GM21447 (cell line): ENCODE measurements at regions not wholly inside any gene's neighbourhood (a gene's known extent, or its start where the extent isn't known, plus 50 kb on each side); places are given as distances from the start of the nearest gene placed in this dataset.

ENCODE experiments used
- ATAC-seq: cut with Tn5 transposase; IDR thresholded peaks from one replicate; pipeline ENCODE4 v1.9.1; 2021; ENCODE audit not compliant: unreplicated experiment

DNA sequence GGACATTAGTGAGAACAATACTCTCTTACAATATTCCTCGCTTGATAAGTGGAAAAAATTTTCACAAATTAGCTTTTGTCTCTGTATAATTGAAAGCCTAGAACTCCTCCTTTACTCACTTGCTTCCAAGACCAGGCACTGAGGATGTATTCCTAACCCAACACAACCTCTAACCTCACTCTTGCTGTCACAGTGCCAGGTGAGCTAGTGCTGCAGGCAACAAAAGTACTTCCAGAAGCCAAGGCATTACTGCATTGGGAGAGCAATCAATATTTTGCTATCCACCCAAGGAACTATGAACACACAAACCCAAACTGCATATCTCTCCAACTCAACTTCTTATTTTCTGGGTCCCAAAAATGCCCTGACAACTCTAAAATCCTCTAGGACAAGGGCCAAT lies 1081.0 kb downstream of the VRK1 start:
- no peak for ATAC-seq

GRCh38 chr14:97878727-97879126 lies 1081.5 kb downstream of the VRK1 start:
- no peak for ATAC-seq

GRCh38 chr14:97887690-97888089 lies 1090.5 kb downstream of the VRK1 start:
- ATAC-seq: no peak

GRCh38 chr14:97888331-97888730 lies 1091.1 kb downstream of the VRK1 start:
- ATAC-seq: no peak

GRCh38 chr14:97891515-97891914 lies 1094.3 kb downstream of the VRK1 start:
- ATAC-seq: no peak

DNA sequence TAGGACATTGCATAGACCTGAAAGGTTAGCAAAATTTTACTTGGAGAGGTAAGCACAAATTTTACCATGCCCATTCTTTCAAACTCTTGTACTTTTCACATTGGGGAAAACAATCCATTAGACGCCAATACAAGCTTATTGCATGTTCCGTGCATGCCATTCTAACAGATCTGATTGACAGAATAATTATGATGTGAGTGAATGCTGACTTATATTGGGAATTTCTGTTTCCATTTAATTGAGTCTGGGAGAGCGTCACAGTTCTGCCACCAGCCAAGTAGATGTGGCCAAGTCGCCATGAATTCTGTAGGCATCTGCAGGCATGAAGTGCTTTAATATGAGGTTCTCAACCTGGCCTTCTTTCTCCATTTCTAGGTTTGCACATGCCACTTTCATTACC lies 1097.4 kb downstream of the VRK1 start:
- no peak for ATAC-seq

DNA sequence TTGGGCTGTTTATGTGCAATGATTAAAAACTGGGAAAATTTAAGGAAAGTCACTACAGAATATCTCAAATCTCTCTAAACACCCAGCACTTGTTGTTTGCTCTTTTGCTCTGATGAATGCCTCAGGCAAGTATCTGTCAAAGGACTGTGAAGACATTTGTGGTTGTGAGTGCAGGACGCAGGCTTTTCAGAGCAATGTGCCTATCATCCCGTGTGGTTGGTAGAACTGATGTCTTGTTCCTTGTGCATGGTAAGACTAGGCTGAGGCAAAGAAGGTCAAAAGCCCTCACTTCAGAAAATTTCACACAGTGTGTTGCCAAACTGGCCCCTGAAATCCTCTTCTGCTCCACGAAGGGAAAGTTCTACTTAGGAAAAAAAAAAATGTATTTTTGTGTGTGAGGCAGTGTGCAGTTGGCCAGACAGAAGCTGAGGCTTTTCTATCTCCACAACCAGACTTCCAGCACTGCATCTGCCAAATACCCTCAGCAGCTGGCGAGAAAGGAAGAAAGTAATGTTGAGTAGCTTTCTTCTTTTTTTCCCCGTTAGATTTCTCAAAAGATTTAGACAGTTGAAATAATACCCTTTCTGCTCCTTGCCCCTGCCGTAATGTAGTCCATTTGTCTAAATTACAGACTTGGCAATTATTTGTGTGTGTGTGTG lies 1103.1 kb downstream of the VRK1 start:
- no peak for ATAC-seq

GRCh38 chr14:97902630-97903029 lies 1105.4 kb downstream of the VRK1 start:
- no peak for ATAC-seq

DNA sequence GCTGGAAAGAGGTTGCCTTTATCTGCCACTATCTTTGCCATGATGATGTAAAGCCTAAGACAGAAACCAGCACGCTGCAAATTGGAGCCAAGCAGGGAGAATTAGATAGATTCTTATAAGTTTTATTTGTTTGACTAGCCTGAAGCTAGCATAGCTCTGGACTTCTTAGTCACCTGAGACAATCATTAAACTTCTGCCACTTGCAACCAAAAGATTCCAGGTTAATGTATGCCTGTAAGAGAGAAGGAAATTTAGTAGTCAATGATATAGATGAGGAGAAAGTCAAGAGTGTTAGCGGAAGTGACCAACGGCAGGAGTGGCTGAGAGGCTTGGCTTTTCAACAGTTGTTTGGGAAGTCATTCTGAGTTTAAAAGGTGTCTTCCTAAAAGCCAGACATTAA lies 1106.6 kb downstream of the VRK1 start:
- ATAC-seq: no peak

GRCh38 chr14:97912217-97912616 lies 1115.0 kb downstream of the VRK1 start:
- ATAC-seq: no peak

GRCh38 chr14:97916100-97916499 lies 1118.9 kb downstream of the VRK1 start:
- no peak for ATAC-seq

GRCh38 chr14:97916669-97917568 lies 1119.7 kb downstream of the VRK1 start:
- ATAC-seq: no peak

DNA sequence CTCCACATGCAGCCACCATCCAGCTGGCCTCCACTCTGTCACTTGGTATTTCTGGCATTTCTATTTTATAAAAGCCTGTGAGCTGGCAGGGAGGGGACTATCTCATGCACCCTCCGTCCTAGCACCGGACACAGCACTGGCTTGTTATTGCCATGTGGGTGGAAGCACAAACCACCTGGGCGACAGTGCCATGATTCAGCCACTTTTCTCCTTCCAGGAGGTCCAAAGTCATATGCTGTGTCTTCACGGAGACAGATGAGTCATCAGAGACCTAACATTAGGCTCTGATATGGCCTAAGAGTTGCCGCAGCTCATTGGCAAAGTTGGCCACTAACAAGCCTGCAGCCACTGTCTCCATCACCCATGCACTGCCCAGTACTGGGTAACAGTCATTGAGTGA lies 1123.0 kb downstream of the VRK1 start:
- ATAC-seq: no peak

DNA sequence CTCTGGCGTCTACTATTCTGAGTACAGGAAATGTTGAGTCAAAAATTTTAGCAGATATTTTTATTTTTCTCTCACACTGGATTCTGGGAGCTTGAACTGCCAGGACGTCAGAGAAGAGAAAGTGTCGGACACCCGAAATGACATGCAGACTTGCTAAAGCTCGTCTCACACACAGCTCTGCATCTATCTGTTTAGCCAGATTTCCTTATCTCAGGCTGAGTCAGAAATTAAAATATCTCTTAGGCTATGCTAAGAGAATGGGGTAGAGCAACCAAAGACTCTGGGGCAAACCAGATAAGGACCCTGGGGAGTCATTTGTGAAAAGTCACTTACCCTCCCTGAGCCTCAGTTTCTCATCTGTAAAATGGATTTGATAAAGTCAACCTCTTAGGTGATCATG lies 1124.1 kb downstream of the VRK1 start:
- no peak for ATAC-seq

GRCh38 chr14:97924922-97925613 lies 1127.9 kb downstream of the VRK1 start:
- no peak for ATAC-seq

- ATAC-seq: no peak
These were observed 1133.0 kb downstream of the VRK1 start for GRCh38 chr14:97930166-97930565.

- ATAC-seq: no peak
These were observed 1134.1 kb downstream of the VRK1 start for GRCh38 chr14:97931273-97931672.

DNA sequence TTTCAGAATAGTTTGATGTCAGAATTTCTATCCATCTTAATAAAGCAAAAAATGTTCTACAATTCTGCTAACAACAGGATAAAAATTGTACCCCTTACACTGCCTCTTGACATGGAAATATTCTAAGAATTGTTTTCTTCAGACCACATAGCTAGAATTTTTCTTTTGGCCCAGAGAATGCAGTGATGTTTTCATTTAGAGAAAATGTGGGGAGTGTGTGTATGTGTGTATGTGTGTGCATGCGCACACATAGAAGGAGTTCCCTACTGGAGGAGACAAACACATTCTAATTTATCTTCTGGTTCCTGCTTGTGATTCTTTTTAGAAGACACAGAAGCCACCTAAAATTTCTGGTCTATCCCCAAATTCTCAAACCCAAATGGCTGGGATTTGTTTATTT lies 1145.7 kb downstream of the VRK1 start:
- no peak for ATAC-seq

GRCh38 chr14:97943619-97944018 lies 1146.4 kb downstream of the VRK1 start:
- ATAC-seq: no peak

DNA sequence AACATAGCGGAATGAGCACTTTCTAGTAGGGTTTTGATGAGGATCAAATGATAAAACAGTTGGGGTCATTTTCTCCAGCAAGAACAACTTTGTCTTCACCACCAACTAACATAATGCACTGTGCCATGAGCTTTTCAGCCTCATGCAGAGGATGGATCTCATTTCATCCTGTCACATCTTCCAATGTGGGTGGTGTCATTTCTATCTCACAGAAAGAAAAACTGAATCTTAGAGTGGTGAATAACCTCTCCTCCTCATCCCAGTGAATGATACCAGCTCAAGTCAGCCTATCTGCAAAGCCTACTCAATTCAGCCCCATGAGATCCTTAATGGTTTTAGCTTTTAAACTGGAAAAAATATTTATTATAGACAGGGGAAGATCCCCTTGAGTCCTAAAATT lies 1147.2 kb downstream of the VRK1 start:
- ATAC-seq: no peak

DNA sequence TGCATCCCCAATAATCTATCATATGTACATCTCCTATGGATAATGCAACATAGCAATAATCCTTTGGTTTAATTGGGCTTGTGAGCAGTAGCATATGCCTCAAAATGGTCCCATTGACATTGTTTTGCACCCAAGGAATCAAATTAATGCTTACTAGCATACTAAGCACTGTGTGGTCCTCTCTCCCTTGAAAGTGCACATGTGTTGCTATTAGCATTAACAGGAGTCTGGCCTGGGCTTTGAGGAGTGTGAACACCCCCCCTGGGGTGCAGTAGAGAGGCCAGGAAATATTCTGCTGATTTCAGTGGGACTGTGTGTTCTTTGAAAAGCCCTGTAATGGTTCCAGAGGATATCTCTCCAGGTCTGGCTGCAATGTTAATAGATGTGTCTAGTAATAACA lies 1148.4 kb downstream of the VRK1 start:
- ATAC-seq: no peak

- no peak for ATAC-seq
These were observed 1149.1 kb downstream of the VRK1 start for GRCh38 chr14:97946240-97946639.
